ENCODE measurements at regions not wholly inside any gene's neighbourhood (a gene's known extent, or its start where the extent isn't known, plus 50 kb on each side); places are given as distances from the start of the nearest gene placed in this dataset.

DNA sequence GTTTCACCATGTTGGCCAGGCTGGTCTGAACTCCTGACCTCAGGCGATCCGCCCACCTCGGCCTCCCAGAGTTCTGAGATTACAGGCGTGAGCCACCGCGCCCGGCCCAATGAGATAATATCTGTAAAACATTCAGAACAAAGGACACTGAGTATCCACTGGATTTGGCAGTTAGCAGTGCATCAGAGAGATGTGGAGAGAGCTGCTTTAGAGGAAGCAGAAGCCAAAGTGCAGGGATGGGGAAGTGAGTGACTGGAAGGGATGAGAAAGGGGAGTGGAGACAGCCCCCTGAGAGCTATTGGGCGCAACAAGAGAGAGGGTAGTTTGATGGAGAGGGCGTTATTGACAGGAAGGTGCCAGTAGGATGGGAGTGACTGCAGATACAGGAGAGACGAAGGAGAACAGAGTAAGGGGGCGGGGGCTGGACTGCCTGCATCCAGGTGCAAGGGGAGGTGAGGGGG, 157.5 kb upstream of the SHB start:
- H3K9me3 ChIP-seq (ENCODE audit: control insufficient read depth in 5 of 5, low read length in 5 of 5), result no peaks in the 10 kb centered on the region
- H3K9ac ChIP-seq (ENCODE audit: low read length in 5 of 5), result peak overlapping the region in 1 of 5 donors; percentile 30
- no peak overlapping the region for H3K27ac ChIP-seq (ENCODE audit: low read depth, low read length)
- no peak overlapping the region for H3K4me3 ChIP-seq (ENCODE audit: low read depth in 1 of 5, low read length in 5 of 5)
- peaks cover 0 to 9% (median 4%) of the 10 kb centered on the region in 5 donors for H3K27me3 ChIP-seq (ENCODE audit: control insufficient read depth in 5 of 5, insufficient read depth in 4 of 5, low read length in 5 of 5)
- no peaks in the 10 kb centered on the region for H3K36me3 ChIP-seq (ENCODE audit: control insufficient read depth in 5 of 5, insufficient read depth in 5 of 5, low read length in 5 of 5)
- peaks cover 0 to 11% (median 6%) of the 10 kb centered on the region in 5 donors for H3K4me1 ChIP-seq (ENCODE audit: control insufficient read depth in 5 of 5, insufficient read depth in 5 of 5, low read length in 5 of 5)

DNA sequence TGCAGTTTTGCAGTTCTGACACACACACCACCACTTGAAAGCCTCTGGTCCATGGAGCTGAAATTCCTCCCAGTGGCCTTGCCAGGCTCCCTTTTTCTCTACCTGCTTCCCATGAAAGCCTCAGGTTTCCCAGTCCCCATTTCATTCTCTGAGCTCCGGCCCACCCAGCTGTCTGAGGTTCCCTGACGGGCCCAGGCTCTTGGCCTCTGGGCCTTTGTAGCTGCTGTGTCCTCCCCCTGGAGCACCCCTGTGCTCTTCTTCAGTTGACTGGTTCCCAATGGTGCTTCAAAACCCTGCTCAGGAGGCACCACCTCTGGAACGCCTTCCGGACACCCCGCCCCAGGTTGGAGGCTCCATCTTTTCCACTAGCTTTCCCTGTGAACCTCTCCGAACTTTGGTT, 155.9 kb upstream of the SHB start:
- Histone ChIP-seq H3K9ac (ENCODE audit: low read length in 5 of 5) (no peak overlapping the region), H3K27ac (ENCODE audit: low read depth, low read length) (no peak overlapping the region), H3K36me3 (ENCODE audit: control insufficient read depth in 5 of 5, insufficient read depth in 5 of 5, low read length in 5 of 5) (no peaks in the 10 kb centered on the region), H3K4me1 (ENCODE audit: control insufficient read depth in 5 of 5, insufficient read depth in 5 of 5, low read length in 5 of 5) (peaks cover 0 to 11% (median 6%) of the 10 kb centered on the region in 5 donors), H3K27me3 (ENCODE audit: control insufficient read depth in 5 of 5, insufficient read depth in 4 of 5, low read length in 5 of 5) (peaks cover 0 to 9% (median 4%) of the 10 kb centered on the region in 5 donors), H3K9me3 (ENCODE audit: control insufficient read depth in 5 of 5, low read length in 5 of 5) (no peaks in the 10 kb centered on the region), H3K4me3 (ENCODE audit: low read depth in 1 of 5, low read length in 5 of 5) (no peak overlapping the region)

DNA sequence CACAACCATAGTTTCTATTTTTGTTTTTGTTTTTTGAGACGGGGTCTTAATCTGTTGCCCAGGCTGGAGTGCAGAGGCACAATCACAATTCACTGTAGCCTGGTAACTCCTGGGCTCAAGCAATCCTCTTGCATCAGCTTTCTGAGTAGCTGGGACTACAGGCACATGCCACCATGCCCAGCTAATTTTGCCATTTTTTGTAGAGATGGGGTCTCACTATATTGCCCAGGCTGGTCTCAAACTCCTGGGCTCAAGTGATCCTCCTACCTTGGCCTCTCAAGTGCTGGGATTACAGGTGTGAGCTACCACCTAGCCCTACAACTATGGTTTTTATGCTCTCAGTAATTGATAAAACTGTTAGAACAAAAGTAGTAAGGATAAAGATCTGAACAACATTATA, 147.5 kb upstream of the SHB start:
- H3K36me3 ChIP-seq (ENCODE audit: control insufficient read depth in 5 of 5, insufficient read depth in 5 of 5, low read length in 5 of 5), result no peaks in the 10 kb centered on the region
- no peaks in the 10 kb centered on the region for H3K9me3 ChIP-seq (ENCODE audit: control insufficient read depth in 5 of 5, low read length in 5 of 5)
- no peak overlapping the region for H3K4me3 ChIP-seq (ENCODE audit: low read depth in 1 of 5, low read length in 5 of 5)
- H3K9ac ChIP-seq (ENCODE audit: low read length in 5 of 5), result no peak overlapping the region
- peaks cover 0 to 7% (median 0%) of the 10 kb centered on the region in 5 donors for H3K27me3 ChIP-seq (ENCODE audit: control insufficient read depth in 5 of 5, insufficient read depth in 4 of 5, low read length in 5 of 5)
- no peaks in the 10 kb centered on the region for H3K4me1 ChIP-seq (ENCODE audit: control insufficient read depth in 5 of 5, insufficient read depth in 5 of 5, low read length in 5 of 5)
- no peak overlapping the region for H3K27ac ChIP-seq (ENCODE audit: low read depth, low read length)

DNA sequence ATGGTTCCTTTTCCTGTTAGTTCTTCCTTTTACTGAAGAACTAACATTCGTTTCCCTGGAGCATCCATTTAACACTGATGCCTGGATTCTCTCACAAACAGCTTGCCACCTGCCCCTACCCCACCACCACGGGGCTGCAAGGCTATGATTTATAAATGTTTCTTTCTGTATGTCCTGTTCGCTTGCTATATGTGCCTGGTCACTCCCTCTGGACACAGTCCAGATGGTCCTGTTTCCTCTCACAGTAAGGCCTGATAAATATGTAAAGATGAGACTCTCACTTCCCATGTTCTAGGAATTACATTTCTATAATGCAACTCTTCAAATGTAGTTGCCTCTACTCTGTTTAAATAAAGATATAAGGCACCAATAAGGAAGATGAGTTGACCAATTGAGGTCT, 146.4 kb upstream of the SHB start:
- Histone ChIP-seq H3K9me3 (ENCODE audit: control insufficient read depth in 5 of 5, low read length in 5 of 5) (no peaks in the 10 kb centered on the region), H3K9ac (ENCODE audit: low read length in 5 of 5) (no peak overlapping the region), H3K36me3 (ENCODE audit: control insufficient read depth in 5 of 5, insufficient read depth in 5 of 5, low read length in 5 of 5) (no peaks in the 10 kb centered on the region), H3K27me3 (ENCODE audit: control insufficient read depth in 5 of 5, insufficient read depth in 4 of 5, low read length in 5 of 5) (peaks cover 0 to 7% (median 0%) of the 10 kb centered on the region in 5 donors), H3K27ac (ENCODE audit: low read depth, low read length) (no peak overlapping the region), H3K4me1 (ENCODE audit: control insufficient read depth in 5 of 5, insufficient read depth in 5 of 5, low read length in 5 of 5) (no peaks in the 10 kb centered on the region), H3K4me3 (ENCODE audit: low read depth in 1 of 5, low read length in 5 of 5) (no peak overlapping the region)

DNA sequence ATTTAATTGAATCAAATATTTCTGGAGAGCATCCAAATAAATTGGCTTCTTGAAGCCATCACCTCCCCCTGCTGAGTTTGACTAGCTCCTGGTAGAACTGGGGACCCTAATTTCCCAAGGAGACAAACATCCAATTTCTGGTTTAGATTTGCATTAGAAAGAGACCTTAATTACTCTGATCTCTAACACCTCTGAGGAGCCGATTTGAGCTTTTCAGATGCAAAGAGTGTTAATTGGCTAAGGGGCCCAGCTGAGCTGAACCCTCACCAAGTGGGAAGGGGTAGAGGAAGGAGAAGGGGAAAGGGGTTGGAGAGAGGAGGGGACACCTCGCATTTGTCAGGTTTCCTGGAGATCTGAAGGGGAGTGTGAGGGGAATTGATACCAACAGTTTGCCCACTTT, 145.4 kb upstream of the SHB start:
- Histone ChIP-seq H3K27ac (ENCODE audit: low read depth, low read length) (no peak overlapping the region), H3K4me1 (ENCODE audit: control insufficient read depth in 5 of 5, insufficient read depth in 5 of 5, low read length in 5 of 5) (no peaks in the 10 kb centered on the region), H3K9ac (ENCODE audit: low read length in 5 of 5) (no peak overlapping the region), H3K9me3 (ENCODE audit: control insufficient read depth in 5 of 5, low read length in 5 of 5) (no peaks in the 10 kb centered on the region), H3K4me3 (ENCODE audit: low read depth in 1 of 5, low read length in 5 of 5) (no peak overlapping the region), H3K36me3 (ENCODE audit: control insufficient read depth in 5 of 5, insufficient read depth in 5 of 5, low read length in 5 of 5) (no peaks in the 10 kb centered on the region), H3K27me3 (ENCODE audit: control insufficient read depth in 5 of 5, insufficient read depth in 4 of 5, low read length in 5 of 5) (peaks cover 0 to 7% (median 0%) of the 10 kb centered on the region in 5 donors)

DNA sequence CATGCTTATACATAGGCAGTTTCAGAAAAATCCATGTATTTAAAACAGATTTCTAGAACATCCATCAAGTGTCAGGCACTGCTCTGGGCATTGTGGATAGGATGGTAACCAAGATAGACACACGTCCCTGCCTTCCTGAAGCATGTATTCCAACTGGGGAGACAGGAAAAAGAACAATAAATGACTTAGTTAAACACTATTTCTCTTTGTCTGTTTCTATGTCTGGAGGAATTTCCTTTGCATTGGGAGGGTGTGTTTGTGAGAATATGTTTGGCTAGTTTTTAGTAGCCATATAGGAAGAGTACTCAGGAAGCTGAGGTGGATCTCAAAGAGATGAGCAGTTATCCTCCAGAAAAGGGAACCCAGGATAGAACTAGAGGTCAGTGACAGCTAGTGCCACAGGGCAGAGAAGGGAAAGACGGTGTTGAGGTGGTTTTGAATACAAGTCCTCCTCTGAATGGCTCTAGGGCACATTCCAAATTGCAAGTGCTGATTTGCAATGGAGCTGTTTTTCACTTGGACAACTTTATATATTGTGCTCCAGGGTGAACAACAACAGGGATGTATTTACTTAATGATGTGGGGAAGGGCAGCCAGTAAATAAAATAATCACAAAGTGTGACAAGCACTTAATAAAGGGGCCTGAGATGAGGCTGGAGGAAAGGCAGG, 144.7 kb upstream of the SHB start:
- H3K27ac ChIP-seq (ENCODE audit: low read depth, low read length), result no peak overlapping the region
- H3K9ac ChIP-seq (ENCODE audit: low read length in 5 of 5), result no peak overlapping the region
- H3K9me3 ChIP-seq (ENCODE audit: control insufficient read depth in 5 of 5, low read length in 5 of 5), result no peaks in the 10 kb centered on the region
- H3K36me3 ChIP-seq (ENCODE audit: control insufficient read depth in 5 of 5, insufficient read depth in 5 of 5, low read length in 5 of 5), result no peaks in the 10 kb centered on the region
- H3K4me1 ChIP-seq (ENCODE audit: control insufficient read depth in 5 of 5, insufficient read depth in 5 of 5, low read length in 5 of 5), result no peaks in the 10 kb centered on the region
- peaks cover 0 to 7% (median 0%) of the 10 kb centered on the region in 5 donors for H3K27me3 ChIP-seq (ENCODE audit: control insufficient read depth in 5 of 5, insufficient read depth in 4 of 5, low read length in 5 of 5)
- no peak overlapping the region for H3K4me3 ChIP-seq (ENCODE audit: low read depth in 1 of 5, low read length in 5 of 5)

DNA sequence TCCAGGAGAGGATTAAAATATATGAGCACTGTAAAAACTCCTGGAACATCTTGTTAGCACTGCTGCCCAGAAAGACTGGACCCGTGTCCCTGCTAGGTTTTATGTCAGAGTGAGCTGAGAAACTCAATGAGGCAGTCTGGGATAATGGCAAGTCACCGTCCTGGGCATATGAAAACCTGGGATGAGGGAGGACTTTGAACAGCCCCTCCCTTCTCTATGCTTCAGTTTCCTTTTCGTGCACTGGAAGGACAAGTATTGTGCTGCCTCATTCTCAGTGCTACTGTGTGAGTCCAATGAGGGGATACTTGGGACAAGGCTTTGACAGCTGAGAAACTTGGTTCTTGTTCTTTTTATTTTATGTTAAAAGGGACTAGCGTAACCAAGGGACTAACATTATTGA, 143.0 kb upstream of the SHB start:
- H3K4me3 ChIP-seq (ENCODE audit: low read depth in 1 of 5, low read length in 5 of 5), result no peak overlapping the region
- no peaks in the 10 kb centered on the region for H3K4me1 ChIP-seq (ENCODE audit: control insufficient read depth in 5 of 5, insufficient read depth in 5 of 5, low read length in 5 of 5)
- H3K36me3 ChIP-seq (ENCODE audit: control insufficient read depth in 5 of 5, insufficient read depth in 5 of 5, low read length in 5 of 5), result no peaks in the 10 kb centered on the region
- H3K27me3 ChIP-seq (ENCODE audit: control insufficient read depth in 5 of 5, insufficient read depth in 4 of 5, low read length in 5 of 5), result peaks cover 0 to 7% (median 0%) of the 10 kb centered on the region in 5 donors
- peaks cover 0 to 5% (median 2%) of the 10 kb centered on the region in 5 donors for H3K9me3 ChIP-seq (ENCODE audit: control insufficient read depth in 5 of 5, low read length in 5 of 5)
- H3K9ac ChIP-seq (ENCODE audit: low read length in 5 of 5), result no peak overlapping the region
- no peak overlapping the region for H3K27ac ChIP-seq (ENCODE audit: low read depth, low read length)

DNA sequence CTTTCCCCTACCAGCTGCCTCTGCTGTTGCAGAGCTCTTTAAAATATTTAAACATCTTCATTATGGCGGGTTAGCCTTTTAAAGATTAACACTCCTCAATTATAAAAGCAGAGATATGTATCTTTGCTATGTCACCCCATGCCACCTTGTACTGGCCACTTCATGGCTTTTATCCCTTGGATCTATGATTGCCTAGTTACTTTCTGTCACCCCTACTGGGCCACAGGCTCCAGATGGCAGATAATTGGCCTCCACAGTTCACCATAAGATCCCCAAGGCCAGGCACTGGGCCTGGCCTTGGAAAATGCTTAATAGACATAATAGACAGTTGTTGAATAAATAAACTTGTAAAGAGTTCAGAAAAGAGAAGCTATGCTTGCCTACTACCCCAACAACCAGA, 142.0 kb upstream of the SHB start:
- no peaks in the 10 kb centered on the region for H3K36me3 ChIP-seq (ENCODE audit: control insufficient read depth in 5 of 5, insufficient read depth in 5 of 5, low read length in 5 of 5)
- no peaks in the 10 kb centered on the region for H3K4me1 ChIP-seq (ENCODE audit: control insufficient read depth in 5 of 5, insufficient read depth in 5 of 5, low read length in 5 of 5)
- H3K27ac ChIP-seq (ENCODE audit: low read depth, low read length), result no peak overlapping the region
- H3K4me3 ChIP-seq (ENCODE audit: low read depth in 1 of 5, low read length in 5 of 5), result no peak overlapping the region
- H3K27me3 ChIP-seq (ENCODE audit: control insufficient read depth in 5 of 5, insufficient read depth in 4 of 5, low read length in 5 of 5), result peaks cover 0 to 7% (median 0%) of the 10 kb centered on the region in 5 donors
- H3K9me3 ChIP-seq (ENCODE audit: control insufficient read depth in 5 of 5, low read length in 5 of 5), result peaks cover 0 to 5% (median 2%) of the 10 kb centered on the region in 5 donors
- H3K9ac ChIP-seq (ENCODE audit: low read length in 5 of 5), result no peak overlapping the region

DNA sequence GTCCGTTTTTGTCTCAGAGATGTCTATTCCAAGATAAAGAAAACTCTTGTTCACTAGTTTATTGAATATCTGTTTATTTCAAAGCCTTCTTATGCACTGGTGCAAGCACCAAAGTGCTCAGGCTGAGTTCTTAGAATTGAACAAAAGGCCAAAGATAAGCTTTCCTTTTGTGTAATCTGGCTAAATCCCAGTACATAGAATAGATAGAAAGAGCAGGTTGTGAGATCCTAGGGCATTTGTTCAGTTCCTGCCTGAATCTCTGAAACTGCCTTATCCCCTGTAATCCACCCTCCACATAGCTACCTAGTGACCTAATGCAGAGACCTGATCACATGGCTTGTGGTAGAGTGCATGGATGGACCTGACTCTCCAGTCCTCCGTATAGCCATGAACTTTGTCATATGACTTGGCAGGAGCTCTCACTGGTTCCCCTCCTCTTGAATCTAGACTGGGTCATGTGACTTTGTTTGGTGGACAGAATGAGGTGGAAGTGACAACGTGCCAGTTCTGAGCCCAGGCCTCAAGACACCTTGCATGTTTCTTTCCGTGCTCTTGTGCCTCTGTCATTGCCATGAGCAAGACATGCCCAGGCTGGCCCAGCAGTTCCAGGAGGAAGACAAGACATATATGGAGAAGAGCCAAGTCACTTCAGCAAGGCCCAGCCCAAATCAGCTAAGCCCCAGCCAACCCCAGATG, 139.3 kb upstream of the SHB start:
- Histone ChIP-seq H3K4me3 (ENCODE audit: low read depth in 1 of 5, low read length in 5 of 5) (no peak overlapping the region), H3K9me3 (ENCODE audit: control insufficient read depth in 5 of 5, low read length in 5 of 5) (peaks cover 0 to 5% (median 2%) of the 10 kb centered on the region in 5 donors), H3K4me1 (ENCODE audit: control insufficient read depth in 5 of 5, insufficient read depth in 5 of 5, low read length in 5 of 5) (no peaks in the 10 kb centered on the region), H3K27me3 (ENCODE audit: control insufficient read depth in 5 of 5, insufficient read depth in 4 of 5, low read length in 5 of 5) (peaks cover 0 to 4% (median 0%) of the 10 kb centered on the region in 5 donors), H3K9ac (ENCODE audit: low read length in 5 of 5) (no peak overlapping the region), H3K36me3 (ENCODE audit: control insufficient read depth in 5 of 5, insufficient read depth in 5 of 5, low read length in 5 of 5) (no peaks in the 10 kb centered on the region), H3K27ac (ENCODE audit: low read depth, low read length) (no peak overlapping the region)

DNA sequence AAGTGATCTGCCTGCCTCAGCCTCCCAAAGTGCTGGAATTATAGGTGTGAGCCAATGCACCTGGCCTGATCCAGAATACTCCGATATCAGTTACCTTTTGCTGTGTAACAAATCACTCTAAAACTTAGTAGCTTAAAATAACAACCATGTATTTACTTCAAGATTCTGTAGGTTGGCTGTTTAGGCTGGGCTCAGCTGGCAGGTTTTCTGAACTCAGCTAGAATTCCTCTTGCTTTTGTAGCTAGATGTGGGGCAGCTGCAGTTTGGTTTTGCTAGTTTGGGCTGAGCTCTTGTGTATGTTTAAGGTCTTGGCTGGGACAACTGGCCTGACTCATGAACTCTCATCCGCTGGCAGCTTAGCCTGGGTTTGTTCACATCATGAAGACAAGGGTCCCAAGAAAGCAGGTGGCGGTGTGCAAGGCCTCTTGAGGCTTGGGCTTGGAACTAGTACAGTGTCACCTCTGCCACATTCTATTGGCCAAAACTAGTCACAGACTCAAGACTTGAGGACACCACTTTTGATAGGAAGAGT, 138.3 kb upstream of the SHB start:
- no peaks in the 10 kb centered on the region for H3K4me1 ChIP-seq (ENCODE audit: control insufficient read depth in 5 of 5, insufficient read depth in 5 of 5, low read length in 5 of 5)
- no peak overlapping the region for H3K4me3 ChIP-seq (ENCODE audit: low read depth in 1 of 5, low read length in 5 of 5)
- H3K27me3 ChIP-seq (ENCODE audit: control insufficient read depth in 5 of 5, insufficient read depth in 4 of 5, low read length in 5 of 5), result no peaks in the 10 kb centered on the region
- no peak overlapping the region for H3K9ac ChIP-seq (ENCODE audit: low read length in 5 of 5)
- H3K27ac ChIP-seq (ENCODE audit: low read depth, low read length), result no peak overlapping the region
- H3K9me3 ChIP-seq (ENCODE audit: control insufficient read depth in 5 of 5, low read length in 5 of 5), result peaks cover 0 to 5% (median 2%) of the 10 kb centered on the region in 5 donors
- H3K36me3 ChIP-seq (ENCODE audit: control insufficient read depth in 5 of 5, insufficient read depth in 5 of 5, low read length in 5 of 5), result no peaks in the 10 kb centered on the region

All from subcutaneous abdominal adipose tissue (tissue), 5 donors.